HepG2 (cell line): ENCODE measurements at regions not wholly inside any gene's neighbourhood (a gene's known extent, or its start where the extent isn't known, plus 50 kb on each side); places are given as distances from the start of the nearest gene placed in this dataset.

Source experiments
- BORCS8-MEF2B ChIP-seq: sonication (generic); formaldehyde crosslinking; IDR thresholded peaks from 2 replicates; pipeline ENCODE4 v1.8.0; 2022; ENCODE audit warnings: mild to moderate bottlenecking, missing genetic modification reagents
- HNF4A ChIP-seq: sonication (generic); formaldehyde crosslinking; IDR thresholded peaks from 2 replicates; pipeline ENCODE4 v1.4.0; 2020; ENCODE audit warnings: missing genetic modification reagents
- HNRNPH1 ChIP-seq: fragments of 200-400 bp; formaldehyde crosslinking; optimal IDR thresholded peaks from 2 replicates; pipeline ENCODE3; 2017; ENCODE audit warnings: mild to moderate bottlenecking, low read depth, low read length
- IKZF1 ChIP-seq: fragments of 450-650 bp; IDR thresholded peaks from 2 replicates; pipeline ENCODE4 v1.7.1; 2016
- KDM6A ChIP-seq: IDR thresholded peaks from 2 replicates; pipeline ENCODE4 v1.6.1; 2016; ENCODE audit warnings: low read depth
- KMT2A ChIP-seq: sonication (generic); formaldehyde crosslinking; IDR thresholded peaks from 2 replicates; pipeline ENCODE4 v1.4.0; 2020; ENCODE audit warnings: missing genetic modification reagents
- MAZ ChIP-seq, 2 experiments: sonication (generic) in 1 of 2; formaldehyde crosslinking in 1 of 2; IDR thresholded peaks; 2 replicates each; pipeline versions ENCODE4 v1.5.0 to v1.6.1; 2012 to 2020; ENCODE audit warnings: low read depth in 2 of 2, mild to moderate bottlenecking in 2 of 2, borderline replicate concordance in 1 of 2, improper control_type of control experiment in 1 of 2, low read length in 1 of 2, missing genetic modification reagents in 1 of 2, moderate library complexity in 1 of 2
- MTF2 ChIP-seq: sonication (generic); formaldehyde crosslinking; IDR thresholded peaks from 2 replicates; pipeline ENCODE4 v1.5.0; 2020; ENCODE audit warnings: missing genetic modification reagents, borderline replicate concordance
- PLRG1 ChIP-seq: fragments of 450-650 bp; conservative IDR thresholded peaks from 2 replicates; pipeline ENCODE4 v1.6.1; 2016
- POLR2G ChIP-seq: fragments of 200-400 bp; formaldehyde crosslinking; IDR thresholded peaks from 2 replicates; pipeline ENCODE4 v1.6.1; 2018; ENCODE audit warnings: mild to moderate bottlenecking, low read depth, low read length, moderate library complexity
- SALL1 ChIP-seq: sonication (generic); formaldehyde crosslinking; IDR thresholded peaks from 2 replicates; pipeline ENCODE4 v1.8.0; 2022; ENCODE audit warnings: mild to moderate bottlenecking, missing genetic modification reagents
- STAG1 ChIP-seq: sonication (generic); formaldehyde crosslinking; IDR thresholded peaks from 2 replicates; pipeline ENCODE4 v1.4.0; 2020; ENCODE audit warnings: missing genetic modification reagents
- THAP9 ChIP-seq: sonication (generic); formaldehyde crosslinking; IDR thresholded peaks from 2 replicates; pipeline ENCODE4; 2020; ENCODE audit warnings: missing genetic modification reagents, mild to moderate bottlenecking, borderline replicate concordance
- XRCC5 ChIP-seq: fragments of 200-400 bp; formaldehyde crosslinking; optimal IDR thresholded peaks from 2 replicates; pipeline ENCODE3; 2017; ENCODE audit warnings: mild to moderate bottlenecking, low read length
- ZBED4 ChIP-seq: sonication (generic); formaldehyde crosslinking; IDR thresholded peaks from 2 replicates; pipeline ENCODE4 v1.4.0; 2020; ENCODE audit warnings: missing genetic modification reagents, borderline replicate concordance
- ZNF556 ChIP-seq: sonication (generic); formaldehyde crosslinking; IDR thresholded peaks from 2 replicates; pipeline ENCODE4 v1.4.0; 2020; ENCODE audit warnings: mild to moderate bottlenecking, missing genetic modification reagents, borderline replicate concordance
- ZNF652 ChIP-seq: IDR thresholded peaks from 2 replicates; pipeline ENCODE4 v1.6.1; 2016; ENCODE audit warnings: low read depth, borderline replicate concordance
- ZNF740 ChIP-seq: sonication (generic); formaldehyde crosslinking; IDR thresholded peaks from 2 replicates; pipeline ENCODE4 v1.4.0; 2020; ENCODE audit warnings: missing genetic modification reagents
- ZNF883 ChIP-seq: sonication (generic); formaldehyde crosslinking; IDR thresholded peaks from 2 replicates; pipeline ENCODE4 v1.5.1; 2020; ENCODE audit warnings: mild to moderate bottlenecking, missing genetic modification reagents; ENCODE audit errors: not compliant biosample characterization
- ZNF891 ChIP-seq: sonication (generic); formaldehyde crosslinking; IDR thresholded peaks from 2 replicates; pipeline ENCODE4 v1.5.0; 2020; ENCODE audit warnings: mild to moderate bottlenecking, missing genetic modification reagents
- ZSCAN20 ChIP-seq: sonication (generic); formaldehyde crosslinking; IDR thresholded peaks from 2 replicates; pipeline ENCODE4 v1.4.0; 2020; ENCODE audit warnings: missing genetic modification reagents, mild to moderate bottlenecking, borderline replicate concordance

GRCh38 chr2:121974897-121975661 is 219.6 kb downstream of the TSN start (continued):
- TF ChIP-seq BORCS8-MEF2B (CRISPR knock-in tag) (0 out of 2 replicates have a peak, but pooled peaks have one; percentile 36), HNF4A (peak; percentile 45; the same call in 1 of the 2 replicates), ZNF556 (CRISPR knock-in tag) (no peak), PLRG1 (no peak), POLR2G (no peak), ZNF891 (CRISPR knock-in tag) (0 out of 2 replicates have a peak, but pooled peaks have one; percentile 36), ZBED4 (no peak), HNRNPH1 (no peak), MAZ (IDR thresholded peaks at IDR 0.05; ENCODE audit: borderline replicate concordance, low read depth, low read length) (no peak), MAZ (CRISPR knock-in tag; IDR thresholded peaks at IDR 0.05; ENCODE audit: low read depth) (no peak), XRCC5 (peak; percentile 89), THAP9 (CRISPR knock-in tag) (peak; percentile 18; the same call in 1 of the 2 replicates), SALL1 (peak; percentile 19; the same call in 1 of the 2 replicates), ZNF740 (CRISPR knock-in tag) (0 out of 2 replicates have a peak, but pooled peaks have one; percentile 34), ZNF883 (peak; percentile 45), STAG1 (CRISPR knock-in tag) (peak; percentile 91), KMT2A (CRISPR knock-in tag) (no peak), IKZF1 (no peak), ZNF652 (CRISPR knock-in tag) (no peak), KDM6A (CRISPR knock-in tag) (no peak; the same call in 1 of the 2 replicates), ZSCAN20 (CRISPR knock-in tag) (no peak), MTF2 (CRISPR knock-in tag) (0 out of 2 replicates have a peak, but pooled peaks have one; percentile 60)
